GM12878 (cell line): ENCODE measurements at regions not wholly inside any gene's neighbourhood (a gene's known extent, or its start where the extent isn't known, plus 50 kb on each side); places are given as distances from the start of the nearest gene placed in this dataset.

ENCODE experiments used
- ATAC-seq: fragments of 200-7000 bp; cut with Tn5 transposase; 3 replicates; pipeline ENCODE4 v1.9.1; 2020; ENCODE audit warnings: mild to moderate bottlenecking, moderate library complexity
- BruUV-seq: library from RNA; stranded (reverse); fragments of 400-500 nt; replicated peaks from 2 replicates; lab custom pipeline; 2021; lab: Mats Ljungman, UMichigan
- CTCF ChIA-PET: fragments of 300-600 bp; sonication (Branson Sonifier 250); formaldehyde crosslinking; extraction: SDS; loops from one replicate; lab custom pipeline; 2021; ENCODE audit warnings: inconsistent platforms; lab: Yijun Ruan, JAX
- POLR2A ChIA-PET: fragments of 350-600 bp; formaldehyde crosslinking; extraction: SDS; loops from one replicate; lab custom pipeline; 2021; ENCODE audit warnings: inconsistent platforms; lab: Charles Lee
- RAD21 ChIA-PET: fragments of 300-600 bp; sonication (Branson Sonifier 250); formaldehyde crosslinking; loops from one replicate; lab custom pipeline; 2023; ENCODE audit warnings: antibody characterized with exemption; ENCODE audit not compliant: unreplicated experiment; lab: Charles Lee
- SMC1A ChIA-PET: fragments of 300-600 bp; sonication (Branson Sonifier 250); formaldehyde crosslinking; loops from one replicate; lab custom pipeline; 2023; ENCODE audit not compliant: unreplicated experiment, uncharacterized antibody; lab: Charles Lee
- DNase-seq: peaks from one replicate; pipeline ENCODE4 v3.0.0-alpha.2; 2011; ENCODE audit warnings: low read depth, low spot score
- FAIRE-seq: peaks from 3 replicates; lab custom pipeline; 2011; peaks lifted over from hg19 to GRCh38; lab: Jason Lieb, UNC
- H2AFZ ChIP-seq: 2 replicates; pipeline ENCODE4 v1.6.0; 2011; ENCODE audit warnings: low read depth, low read length, control low read depth; ENCODE audit not compliant: control insufficient read depth
- H3K27ac ChIP-seq: 2 replicates; pipeline ENCODE4 v1.5.1; 2011; ENCODE audit warnings: control low read depth; ENCODE audit not compliant: control insufficient read depth, insufficient read depth
- H3K27me3 ChIP-seq, 2 experiments: replicated peaks in 1 of 2; 2 replicates each; pipeline versions ENCODE4 v1.6.0 to v1.6.1; 2011; ENCODE audit warnings: low read length in 1 of 2; ENCODE audit not compliant: control insufficient read depth in 2 of 2, insufficient read depth in 2 of 2
- H3K36me3 ChIP-seq, 2 experiments: 2 replicates each; pipeline ENCODE4 v1.5.1; 2011; ENCODE audit warnings: low read length in 1 of 2; ENCODE audit not compliant: control insufficient read depth in 2 of 2, insufficient read depth in 2 of 2
- H3K4me1 ChIP-seq: 2 replicates; pipeline ENCODE4 v1.6.1; 2011; ENCODE audit warnings: mild to moderate bottlenecking, low read length, moderate library complexity, mixed read lengths; ENCODE audit not compliant: control insufficient read depth, insufficient read depth
- H3K4me2 ChIP-seq: 2 replicates; pipeline ENCODE4 v1.6.0; 2011; ENCODE audit warnings: control low read depth; ENCODE audit not compliant: control insufficient read depth, insufficient read depth
- H3K4me3 ChIP-seq: fragments of 200-600 bp; sonication (generic); 2 replicates; pipeline ENCODE4 v1.5.1; 2016
- H3K79me2 ChIP-seq: 2 replicates; pipeline ENCODE4 v1.6.0; 2011; ENCODE audit warnings: low read length; ENCODE audit not compliant: control insufficient read depth, insufficient read depth
- H3K9ac ChIP-seq: 2 replicates; pipeline ENCODE4 v1.8.0; 2011; ENCODE audit warnings: low read length, control low read depth, mixed read lengths; ENCODE audit not compliant: control insufficient read depth, insufficient read depth
- H3K9me3 ChIP-seq: replicated peaks from 3 replicates; pipeline ENCODE4 v1.5.1; 2011; ENCODE audit warnings: mild to moderate bottlenecking, low read length; ENCODE audit not compliant: control insufficient read depth, insufficient read depth
- H4K20me1 ChIP-seq: 2 replicates; pipeline ENCODE4 v1.6.0; 2011; ENCODE audit not compliant: control insufficient read depth, insufficient read depth
- CREB1 ChIP-seq: IDR thresholded peaks from 2 replicates; pipeline ENCODE4 v1.6.1; 2012; ENCODE audit warnings: low read depth, mild to moderate bottlenecking, inconsistent platforms
- ESRRA ChIP-seq: IDR thresholded peaks from 2 replicates; pipeline ENCODE4 v1.6.1; 2012; ENCODE audit warnings: mild to moderate bottlenecking, low read length, improper control_type of control experiment
- JUND ChIP-seq: IDR thresholded peaks from 2 replicates; pipeline ENCODE4 v1.6.1; 2012; ENCODE audit warnings: low read depth, mild to moderate bottlenecking, low read length, improper control_type of control experiment, moderate library complexity
- MEF2B ChIP-seq: fragments of 450-650 bp; IDR thresholded peaks from 2 replicates; pipeline ENCODE4 v1.6.1; 2018; ENCODE audit warnings: mild to moderate bottlenecking, moderate library complexity; ENCODE audit not compliant: partially characterized antibody, poor library complexity, severe bottlenecking
- MYC ChIP-seq: IDR thresholded peaks from 2 replicates; pipeline ENCODE4 v1.6.1; 2011; ENCODE audit warnings: mild to moderate bottlenecking, low read length, moderate library complexity, inconsistent platforms; ENCODE audit not compliant: insufficient read depth, insufficient replicate concordance, insufficient read length, severe bottlenecking
- NFXL1 ChIP-seq: fragments of 450-650 bp; IDR thresholded peaks from 2 replicates; pipeline ENCODE4 v1.6.1; 2017; ENCODE audit warnings: antibody characterized with exemption, mild to moderate bottlenecking, borderline replicate concordance
- NR2C1 ChIP-seq: fragments of 450-650 bp; IDR thresholded peaks from 2 replicates; pipeline ENCODE4 v1.6.1; 2017; ENCODE audit warnings: antibody characterized with exemption, mild to moderate bottlenecking, moderate library complexity
- RELA ChIP-seq: fragments of 450-650 bp; IDR thresholded peaks from 2 replicates; pipeline ENCODE4 v1.8.0; 2014; ENCODE audit warnings: borderline replicate concordance; ENCODE audit not compliant: partially characterized antibody
- SP1 ChIP-seq: IDR thresholded peaks from one replicate; pipeline ENCODE4 v1.6.1; 2011; ENCODE audit warnings: low read depth, low read length
- TCF3 ChIP-seq: IDR thresholded peaks from 2 replicates; pipeline ENCODE4 v1.6.1; 2012; ENCODE audit warnings: low read depth, mild to moderate bottlenecking, low read length, borderline replicate concordance; ENCODE audit not compliant: insufficient read depth
- ZNF207 ChIP-seq: fragments of 450-650 bp; IDR thresholded peaks from 2 replicates; pipeline ENCODE4 v1.6.1; 2014; ENCODE audit warnings: antibody characterized with exemption, mild to moderate bottlenecking, borderline replicate concordance
- ZNF24 ChIP-seq: fragments of 450-650 bp; IDR thresholded peaks from 2 replicates; pipeline ENCODE4 v1.6.1; 2017; ENCODE audit warnings: antibody characterized with exemption, mild to moderate bottlenecking
- ZSCAN29 ChIP-seq: fragments of 450-650 bp; IDR thresholded peaks from 2 replicates; pipeline ENCODE4 v1.6.1; 2017; ENCODE audit warnings: mild to moderate bottlenecking, moderate library complexity
- WGBS: methylation state at CpG from one replicate; pipeline ENCODE4 v1.1.6; 2016; ENCODE audit warnings: low lambda C conversion rate; ENCODE audit not compliant: insufficient replicate concordance, insufficient coverage; ENCODE audit errors: missing lambda C conversion rate; 5-methylcytosine and 5-hydroxymethylcytosine counted together
- in situ Hi-C: fragments of 300-500 bp; cut with MboI; formaldehyde crosslinking; loops from 9 replicates; pipeline ENCODE4 v1.14.3; 2018; ENCODE audit warnings: mixed read lengths
- intact Hi-C: fragments of 100-400 bp; cut with micrococcal nuclease; formaldehyde crosslinking; loops from one replicate; pipeline ENCODE4 v1.14.2; 2022; ENCODE audit not compliant: unreplicated experiment
- TF ChIP-seq, protein P1 (sequence below): IDR thresholded peaks from 2 replicates; pipeline ENCODE4 v1.6.1; 2011; ENCODE audit warnings: mild to moderate bottlenecking, low read depth, low read length, moderate library complexity; ENCODE audit not compliant: insufficient replicate concordance
- TF ChIP-seq, protein P2 (sequence below): fragments of 450-650 bp; formaldehyde crosslinking; IDR thresholded peaks from 2 replicates; pipeline ENCODE4 v1.4.0; 2022; ENCODE audit warnings: mild to moderate bottlenecking, moderate library complexity

DNA sequence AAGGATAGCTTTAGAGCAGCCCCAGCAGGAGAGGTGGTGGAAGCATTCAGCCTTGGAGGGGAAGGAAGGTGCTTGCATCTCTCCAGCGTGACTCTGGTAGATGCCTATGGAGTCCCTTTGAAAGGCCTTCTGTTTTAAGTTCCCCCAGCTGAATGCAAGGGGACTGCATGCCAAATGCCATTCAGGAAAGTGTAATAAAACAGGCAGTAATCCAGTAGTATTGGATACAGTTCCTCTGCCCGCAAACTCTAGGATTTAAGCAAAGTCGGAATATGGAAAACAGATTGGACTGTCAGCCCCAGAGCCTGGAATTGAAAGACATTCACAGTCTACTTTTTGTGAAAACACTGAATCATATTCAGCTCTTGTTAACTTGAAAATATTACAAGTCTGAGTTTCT is 125.2 kb upstream of the GAREM1 start:
- Histone ChIP-seq H3K27ac (no peak overlapping the region), H3K27me3 (no peaks in the 10 kb centered on the region)
- no peak for ATAC-seq
- ChIA-PET RAD21 (no interaction called here), CTCF (no interaction called here)
- no peak for TF ChIP-seq MYC
- no peak for TF ChIP-seq NR2C1
- no peak for TF ChIP-seq JUND
- no peak for TF ChIP-seq MEF2B
- no peak for TF ChIP-seq ZNF24
- TF ChIP-seq, all 136 proteins: peak for 0
- DNase-seq (no peak), FAIRE-seq (no peak)
- H3K4me2 ChIP-seq: no peak overlapping the region
- no TSS peak for BruUV-seq
- in situ Hi-C loops (no loop called here), intact Hi-C loops (loop anchor here (10.0 kb wide), 1 partner anchor 339 kb away; no protein-coding TSS in a partner anchor)
- no peaks in the 10 kb centered on the region for H3K36me3 ChIP-seq
- no peaks in the 10 kb centered on the region for H3K4me1 ChIP-seq
- POLR2A ChIA-PET: no interaction called here
- SMC1A ChIA-PET: interaction anchor here (0.9 kb wide), 1 partner anchor 33 kb away, joined by 3 read pairs; no protein-coding TSS in a partner anchor
- no peak overlapping the region for H2AFZ ChIP-seq
- H3K9me3 ChIP-seq: no peaks in the 10 kb centered on the region
- H4K20me1 ChIP-seq: no peaks in the 10 kb centered on the region
- no peak overlapping the region for H3K4me3 ChIP-seq
- no peaks in the 10 kb centered on the region for H3K79me2 ChIP-seq
- no peak overlapping the region for H3K9ac ChIP-seq
- 22% methylated on average over 3 of the region's 3 CpGs for WGBS

DNA sequence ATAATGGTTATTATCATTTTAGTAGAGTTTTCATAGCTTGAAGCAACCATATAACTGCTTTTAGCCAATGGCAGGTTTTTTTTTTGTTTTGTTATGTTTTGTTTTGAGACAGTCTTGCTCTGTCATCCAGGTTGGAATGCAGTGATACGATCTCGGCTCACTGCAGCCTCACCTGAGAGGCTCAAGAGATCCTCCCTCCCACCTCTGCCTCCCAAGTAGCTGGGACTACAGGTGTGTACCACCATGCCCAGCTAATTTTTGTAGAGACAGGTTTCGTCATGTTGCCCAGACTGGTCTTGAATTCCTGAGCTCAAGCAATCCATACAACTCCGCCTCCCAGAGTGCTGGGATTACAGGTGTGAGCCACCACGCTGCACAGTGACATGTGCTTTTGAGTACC is 117.5 kb upstream of the GAREM1 start:
- in situ Hi-C loops: no loop called here
- 42% methylated on average over 5 of the region's 5 CpGs for WGBS
- POLR2A ChIA-PET: no interaction called here
- RAD21 ChIA-PET: no interaction called here
- no peak overlapping the region for H3K4me2 ChIP-seq
- intact Hi-C loops: no loop called here
- FAIRE-seq (no peak), ATAC-seq (no peak), DNase-seq (no peak)
- CTCF ChIA-PET: no interaction called here
- no peaks in the 10 kb centered on the region for H3K79me2 ChIP-seq
- H3K27ac ChIP-seq: no peak overlapping the region
- no peaks in the 10 kb centered on the region for H3K4me1 ChIP-seq
- no peaks in the 10 kb centered on the region for H3K36me3 ChIP-seq
- no peaks in the 10 kb centered on the region for H3K27me3 ChIP-seq
- H2AFZ ChIP-seq: no peak overlapping the region
- no TSS peak for BruUV-seq
- no peaks in the 10 kb centered on the region for H3K9me3 ChIP-seq
- SMC1A ChIA-PET: interaction anchor here (0.6 kb wide), 1 partner anchor 524 kb away, joined by 4 read pairs; no protein-coding TSS in a partner anchor
- H4K20me1 ChIP-seq: no peaks in the 10 kb centered on the region
- H3K9ac ChIP-seq: no peak overlapping the region
- H3K4me3 ChIP-seq: no peak overlapping the region
- TF ChIP-seq ZNF207: no peak
- TF ChIP-seq, protein P1, sequence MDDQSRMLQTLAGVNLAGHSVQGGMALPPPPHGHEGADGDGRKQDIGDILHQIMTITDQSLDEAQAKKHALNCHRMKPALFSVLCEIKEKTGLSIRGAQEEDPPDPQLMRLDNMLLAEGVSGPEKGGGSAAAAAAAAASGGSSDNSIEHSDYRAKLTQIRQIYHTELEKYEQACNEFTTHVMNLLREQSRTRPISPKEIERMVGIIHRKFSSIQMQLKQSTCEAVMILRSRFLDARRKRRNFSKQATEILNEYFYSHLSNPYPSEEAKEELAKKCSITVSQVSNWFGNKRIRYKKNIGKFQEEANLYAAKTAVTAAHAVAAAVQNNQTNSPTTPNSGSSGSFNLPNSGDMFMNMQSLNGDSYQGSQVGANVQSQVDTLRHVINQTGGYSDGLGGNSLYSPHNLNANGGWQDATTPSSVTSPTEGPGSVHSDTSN: no peak
- TF ChIP-seq ZNF24: no peak
- TF ChIP-seq ZSCAN29: no peak
- no peak for TF ChIP-seq RELA
- no peak for TF ChIP-seq NFXL1
- no peak for TF ChIP-seq ESRRA
- TF ChIP-seq, protein P2, sequence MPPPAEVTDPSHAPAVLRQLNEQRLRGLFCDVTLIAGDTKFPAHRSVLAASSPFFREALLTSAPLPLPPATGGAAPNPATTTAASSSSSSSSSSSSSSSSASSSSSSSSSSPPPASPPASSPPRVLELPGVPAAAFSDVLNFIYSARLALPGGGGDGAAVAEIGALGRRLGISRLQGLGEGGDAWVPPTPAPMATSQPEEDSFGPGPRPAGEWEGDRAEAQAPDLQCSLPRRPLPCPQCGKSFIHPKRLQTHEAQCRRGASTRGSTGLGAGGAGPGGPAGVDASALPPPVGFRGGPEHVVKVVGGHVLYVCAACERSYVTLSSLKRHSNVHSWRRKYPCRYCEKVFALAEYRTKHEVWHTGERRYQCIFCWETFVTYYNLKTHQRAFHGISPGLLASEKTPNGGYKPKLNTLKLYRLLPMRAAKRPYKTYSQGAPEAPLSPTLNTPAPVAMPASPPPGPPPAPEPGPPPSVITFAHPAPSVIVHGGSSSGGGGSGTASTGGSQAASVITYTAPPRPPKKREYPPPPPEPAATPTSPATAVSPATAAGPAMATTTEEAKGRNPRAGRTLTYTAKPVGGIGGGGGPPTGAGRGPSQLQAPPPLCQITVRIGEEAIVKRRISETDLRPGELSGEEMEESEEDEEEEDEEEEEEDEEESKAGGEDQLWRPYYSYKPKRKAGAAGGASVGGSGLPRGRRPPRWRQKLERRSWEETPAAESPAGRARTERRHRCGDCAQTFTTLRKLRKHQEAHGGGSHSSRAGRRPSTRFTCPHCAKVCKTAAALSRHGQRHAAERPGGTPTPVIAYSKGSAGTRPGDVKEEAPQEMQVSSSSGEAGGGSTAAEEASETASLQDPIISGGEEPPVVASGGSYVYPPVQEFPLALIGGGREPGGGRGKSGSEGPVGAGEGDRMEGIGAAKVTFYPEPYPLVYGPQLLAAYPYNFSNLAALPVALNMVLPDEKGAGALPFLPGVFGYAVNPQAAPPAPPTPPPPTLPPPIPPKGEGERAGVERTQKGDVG (CRISPR knock-in tag): no peak
- TF ChIP-seq CREB1: no peak
- TF ChIP-seq TCF3: no peak
- no peak for TF ChIP-seq SP1
